ENCODE measurements at regions not wholly inside any gene's neighbourhood (a gene's known extent, or its start where the extent isn't known, plus 50 kb on each side); places are given as distances from the start of the nearest gene placed in this dataset.

DNA sequence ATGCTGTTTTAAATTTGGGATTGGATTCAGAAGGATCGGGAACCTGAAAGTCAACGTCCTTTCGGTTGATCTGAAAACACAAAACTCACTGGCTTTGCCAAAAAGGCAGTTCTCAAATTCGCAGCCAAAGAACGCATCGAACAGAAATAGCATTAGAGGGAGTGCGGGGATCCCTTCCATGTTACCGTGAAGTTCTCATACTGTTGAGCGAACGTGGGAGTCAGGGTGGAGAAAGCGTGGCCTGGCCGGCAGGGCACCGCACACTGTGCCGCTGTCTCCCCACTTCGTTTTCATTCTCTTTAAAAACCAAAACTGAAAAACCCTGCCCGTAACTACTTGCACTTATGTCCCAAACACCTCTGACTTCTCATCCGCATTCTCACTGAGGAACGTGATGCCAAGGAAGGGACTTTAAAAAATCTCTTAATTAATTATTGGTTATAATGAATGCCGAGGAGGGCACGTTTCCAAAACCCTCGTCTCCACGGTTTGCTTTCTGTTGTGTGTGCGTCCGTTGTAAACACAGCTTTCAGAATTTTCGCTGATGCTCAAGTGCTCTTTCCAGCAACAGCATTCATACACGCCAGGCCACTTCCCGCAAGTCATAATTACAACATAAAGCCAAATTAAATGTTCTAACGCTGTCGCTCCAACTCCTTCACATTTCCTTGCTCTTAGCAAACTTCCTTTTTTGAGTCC lies 60.9 kb upstream of the TWIST2 start:
- TF ChIP-seq POLR2A (IDR thresholded peaks at IDR 0.05; ENCODE audit: low read length): no peak
- TF ChIP-seq GATA1 (IDR thresholded peaks at IDR 0.05; ENCODE audit: low read depth, low read length): no peak
